HuH-7.5 (cell line): ENCODE measurements at regions not wholly inside any gene's neighbourhood (a gene's known extent, or its start where the extent isn't known, plus 50 kb on each side); places are given as distances from the start of the nearest gene placed in this dataset.
A peak's percentile ranks its signal among the peaks of the same experiment; 100 is the strongest.
"Not testable (repeated sequence)": the region's sequence is repeated elsewhere in the genome, so short reads cannot be mapped to it uniquely, and the experiment has no call there.

Experiments used
- DNase-seq: peaks from one replicate; pipeline ENCODE4 v3.0.0; 2011; ENCODE audit warnings: low spot score

- DNase-seq = no peak
These were observed 94.0 kb upstream of the UMPS start for GRCh38 chr3:124636101-124636862.

DNA sequence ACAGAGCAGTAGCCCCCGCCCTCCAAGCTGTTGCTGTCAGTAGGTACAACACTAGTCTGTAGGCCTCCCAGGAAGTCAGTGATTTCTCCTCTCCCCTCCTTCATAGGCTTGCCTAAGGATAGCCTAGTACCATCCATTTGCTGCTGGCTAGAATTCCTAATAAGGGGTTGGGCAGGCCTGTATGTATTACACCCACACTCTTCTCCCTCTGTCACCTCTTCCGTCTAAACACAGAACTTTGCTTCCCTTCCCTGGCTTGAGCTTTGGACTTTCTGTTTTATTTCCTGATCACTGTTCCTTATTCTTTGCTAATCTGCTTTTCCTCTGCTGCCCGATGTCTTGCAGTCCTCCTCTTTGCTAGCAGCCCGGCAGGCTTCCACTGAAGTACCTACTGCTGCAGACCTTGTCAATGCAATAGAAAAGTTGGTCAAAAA, 93.4 kb upstream of the UMPS start:
- no peak for DNase-seq

- DNase-seq = no peak
These were observed 90.6 kb upstream of the UMPS start for GRCh38 chr3:124639406-124640237.

DNA sequence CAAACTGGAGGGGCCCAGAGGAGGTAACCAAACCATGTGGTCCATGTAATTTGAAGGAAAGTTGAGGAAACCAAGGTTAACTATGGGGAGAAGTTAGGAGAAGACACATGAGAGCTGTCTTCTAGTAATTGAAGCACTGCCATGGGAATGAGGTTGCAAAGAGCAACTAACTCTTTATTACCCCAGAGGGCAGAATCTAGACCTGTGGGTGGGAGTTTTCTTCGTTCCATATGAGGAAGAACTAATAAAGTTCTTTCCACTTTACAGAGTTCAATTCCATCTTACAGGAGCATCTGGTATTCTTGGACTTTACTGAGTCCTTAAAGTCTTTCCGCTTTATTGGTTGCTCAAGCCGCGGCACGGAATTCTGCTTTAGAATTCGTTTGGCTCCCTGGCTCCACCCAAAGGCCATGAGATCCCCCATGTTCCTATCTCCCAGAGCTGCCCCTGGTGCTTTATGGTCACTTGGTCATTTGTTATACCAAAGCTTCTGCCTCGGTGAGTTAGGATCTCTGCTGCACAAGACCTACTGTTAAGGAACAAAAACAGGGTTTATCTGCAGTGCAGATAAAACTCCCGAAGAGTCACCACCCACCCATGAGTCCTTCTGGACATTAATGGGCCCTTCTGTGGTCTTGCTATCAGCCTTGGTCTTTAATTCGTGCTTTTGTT, 89.5 kb upstream of the UMPS start:
- DNase-seq = no peak

GRCh38 chr3:124643453-124643852, 86.8 kb upstream of the UMPS start:
- no peak for DNase-seq

DNA sequence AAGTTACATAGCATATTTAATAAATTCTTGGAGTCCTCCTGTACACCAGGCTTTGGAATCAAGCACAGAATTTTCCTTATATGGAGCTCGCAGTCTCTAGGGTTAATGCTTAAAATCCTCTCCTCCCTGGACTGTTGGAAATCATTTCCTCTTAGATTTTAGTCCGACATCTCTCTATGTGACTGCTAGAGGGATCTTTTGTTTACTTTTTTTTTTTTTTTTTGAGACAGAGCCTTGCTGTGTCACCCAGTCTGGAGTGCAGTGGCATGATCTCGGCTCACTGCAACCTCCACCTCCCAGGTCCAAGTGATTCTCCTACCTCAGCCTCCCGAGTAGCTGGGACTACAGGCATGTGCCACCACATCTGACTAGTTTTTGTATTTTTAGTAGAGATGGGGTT, 84.1 kb upstream of the UMPS start:
- DNase-seq = not testable (repeated sequence)

DNA sequence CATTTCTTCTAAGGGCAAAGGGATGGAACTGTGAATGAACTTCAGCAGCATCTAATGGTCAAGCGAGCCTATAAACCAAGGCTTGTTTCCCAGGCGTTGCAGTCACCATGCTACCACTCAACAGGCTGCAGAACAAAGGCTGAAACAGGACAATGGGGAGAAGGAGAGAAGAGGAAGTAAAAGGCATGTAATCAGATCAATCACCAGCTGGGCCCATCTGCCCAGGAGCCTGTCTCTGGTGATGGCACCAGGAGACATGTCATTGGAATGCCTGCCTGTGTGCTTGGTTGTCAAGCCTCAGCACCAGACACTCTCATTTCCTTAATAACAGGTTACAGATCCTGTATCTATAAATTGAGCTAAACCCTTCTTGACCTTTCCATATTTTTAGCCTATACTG, 81.7 kb upstream of the UMPS start:
- DNase-seq = no peak

- DNase-seq = no peak
These were observed 79.5 kb upstream of the UMPS start for GRCh38 chr3:124650798-124651197.

DNA sequence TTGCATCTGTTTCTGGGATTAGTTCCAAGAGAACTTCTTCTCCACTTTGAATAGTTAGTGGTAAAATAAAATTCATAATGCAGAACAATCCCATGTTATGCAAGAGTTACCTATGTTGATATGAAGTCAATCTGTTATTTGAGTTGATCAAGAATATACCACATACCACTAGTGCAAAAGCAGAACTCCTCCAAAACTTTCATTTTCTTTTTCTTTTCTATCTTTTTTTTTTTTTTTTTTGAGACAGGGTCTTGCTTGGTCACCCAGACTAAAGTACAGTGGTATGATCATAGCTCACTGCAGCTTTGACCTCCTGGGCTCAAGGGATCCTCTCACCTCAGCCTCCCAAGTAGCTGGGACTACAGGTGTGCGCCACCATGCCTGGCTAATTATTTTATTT, 78.8 kb upstream of the UMPS start:
- not testable (repeated sequence) for DNase-seq

DNA sequence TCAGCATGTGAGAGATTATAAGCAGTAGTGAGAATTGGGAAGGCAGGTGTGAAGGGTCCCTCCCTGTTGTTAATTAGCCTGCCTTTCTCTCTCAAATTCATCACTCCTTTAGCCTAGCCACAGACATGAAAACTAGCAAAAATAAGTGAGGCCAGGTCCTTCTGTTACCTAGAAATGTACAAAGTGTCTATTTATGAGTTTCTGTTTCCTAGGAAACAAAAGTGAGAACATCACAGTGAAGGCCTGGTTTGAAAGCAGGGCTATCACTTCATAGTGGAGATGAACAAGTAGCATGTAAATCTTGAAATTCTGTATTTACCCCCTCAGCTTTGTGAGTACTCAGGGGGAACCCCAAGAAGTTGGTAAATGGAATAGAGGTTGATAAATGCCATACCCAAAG, 78.2 kb upstream of the UMPS start:
- no peak for DNase-seq

- DNase-seq = no peak
These were observed 77.0 kb upstream of the UMPS start for GRCh38 chr3:124653071-124653796.

DNA sequence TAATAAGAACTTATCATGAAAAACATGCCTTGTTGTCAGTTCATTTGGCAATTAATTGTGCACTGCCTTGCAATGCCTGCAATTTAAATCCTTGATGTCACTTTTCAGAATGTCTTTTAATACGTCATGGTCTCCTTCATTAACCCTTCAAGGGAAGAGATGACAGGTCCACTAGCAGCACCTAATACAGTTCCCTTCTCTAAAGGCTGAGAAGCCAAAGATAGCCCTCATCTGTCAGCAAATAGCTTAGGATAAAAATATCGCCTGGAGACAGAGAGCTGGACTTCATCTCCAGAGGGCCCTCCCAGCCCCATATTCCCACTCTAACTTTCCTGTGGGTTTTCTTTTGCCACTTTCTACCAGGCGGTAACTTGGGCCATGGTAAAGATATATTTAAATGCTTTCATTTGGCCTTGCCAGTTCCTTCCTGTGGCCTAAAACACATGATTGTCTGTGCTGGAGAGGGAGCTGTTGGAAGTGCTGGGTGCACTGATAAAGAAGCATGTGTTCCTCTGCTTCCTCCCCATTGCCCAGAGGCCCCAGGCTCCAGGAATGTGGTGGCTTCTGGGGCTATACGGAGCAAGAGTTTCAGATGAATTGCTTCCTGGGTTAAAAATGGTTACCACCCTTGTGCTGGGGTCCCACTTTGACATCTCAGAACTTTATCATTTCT, 76.3 kb upstream of the UMPS start:
- DNase-seq = no peak

GRCh38 chr3:124654470-124654845, 75.8 kb upstream of the UMPS start:
- peak; percentile 68 for DNase-seq

DNA sequence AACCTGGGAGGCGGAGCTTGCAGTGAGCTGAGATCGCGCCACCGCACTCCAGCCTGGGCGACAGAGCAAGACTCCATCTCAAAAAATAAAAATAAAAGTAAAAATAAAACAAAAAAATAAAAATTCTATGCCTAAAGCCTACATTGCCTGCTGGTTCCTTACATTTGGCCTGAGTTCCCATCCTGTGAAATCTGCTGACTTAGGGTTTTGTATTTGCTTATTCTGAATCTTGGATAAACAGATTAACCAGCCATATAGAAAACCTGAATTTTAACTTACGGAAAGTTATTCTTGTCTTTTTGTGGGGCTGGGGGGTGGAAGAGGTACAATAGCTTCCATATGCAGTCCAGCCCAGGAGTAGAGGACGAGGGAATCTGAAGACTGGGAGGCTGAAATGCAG, 73.7 kb upstream of the UMPS start:
- DNase-seq = no peak

DNA sequence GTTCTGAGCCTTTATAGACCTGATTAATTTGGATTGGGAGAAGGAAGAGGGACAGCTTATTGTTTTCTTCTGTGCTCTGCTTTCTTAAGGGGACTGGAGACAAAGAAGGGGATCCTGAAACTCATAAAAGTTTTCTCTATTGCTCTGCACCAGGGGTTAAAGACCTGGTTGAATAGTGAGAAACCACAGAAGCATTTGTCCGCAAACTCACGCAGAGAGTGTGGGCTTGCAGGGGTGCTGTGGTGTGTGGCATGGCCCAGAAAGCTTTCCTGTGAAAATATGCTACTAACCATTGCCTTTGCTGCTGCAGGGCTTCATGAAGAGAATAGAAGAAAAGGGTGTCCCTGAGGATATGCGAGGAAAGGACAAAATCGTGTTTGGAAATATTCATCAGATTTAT, 73.1 kb upstream of the UMPS start:
- DNase-seq = no peak

- no peak for DNase-seq
These were observed 72.0 kb upstream of the UMPS start for GRCh38 chr3:124658270-124658669.

DNA sequence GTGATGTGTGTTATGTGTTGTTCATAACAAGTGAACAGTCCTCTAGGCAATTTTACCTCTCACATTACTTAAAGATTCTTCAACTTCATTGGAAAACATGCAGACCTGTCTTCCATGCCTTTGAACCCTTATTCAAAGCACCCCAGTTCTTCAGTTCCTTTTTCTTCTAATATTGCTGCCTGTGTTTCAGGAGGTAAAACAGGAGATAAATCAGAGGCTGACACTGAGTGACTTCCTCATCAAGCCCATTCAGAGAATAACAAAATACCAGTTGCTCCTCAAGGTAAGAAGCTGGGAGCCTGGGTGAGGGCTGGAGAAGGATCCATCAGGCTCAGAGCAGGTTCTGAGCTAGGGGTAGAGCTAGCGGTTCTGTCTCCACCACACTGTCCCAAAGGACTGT, 71.1 kb upstream of the UMPS start:
- DNase-seq = no peak

DNA sequence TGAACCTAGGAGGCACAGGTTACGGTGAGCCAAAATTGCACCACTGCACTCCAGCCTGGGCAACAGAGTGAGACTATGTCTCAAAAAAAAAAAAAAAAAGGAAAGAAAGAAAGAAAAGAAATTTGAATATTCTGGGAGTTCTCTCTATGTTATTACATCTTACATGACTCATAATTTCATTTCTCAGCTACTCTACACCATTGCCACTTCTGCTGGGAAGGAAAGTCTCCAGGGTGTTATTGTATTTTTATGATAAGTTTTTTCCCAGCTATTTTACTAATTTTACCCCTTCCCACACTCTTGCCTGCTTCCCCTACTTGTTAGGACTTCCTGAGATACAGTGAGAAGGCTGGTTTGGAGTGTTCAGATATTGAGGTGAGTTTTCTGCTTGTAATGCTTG, 69.7 kb upstream of the UMPS start:
- no peak for DNase-seq

GRCh38 chr3:124663690-124664089, 66.6 kb upstream of the UMPS start:
- no peak for DNase-seq

DNA sequence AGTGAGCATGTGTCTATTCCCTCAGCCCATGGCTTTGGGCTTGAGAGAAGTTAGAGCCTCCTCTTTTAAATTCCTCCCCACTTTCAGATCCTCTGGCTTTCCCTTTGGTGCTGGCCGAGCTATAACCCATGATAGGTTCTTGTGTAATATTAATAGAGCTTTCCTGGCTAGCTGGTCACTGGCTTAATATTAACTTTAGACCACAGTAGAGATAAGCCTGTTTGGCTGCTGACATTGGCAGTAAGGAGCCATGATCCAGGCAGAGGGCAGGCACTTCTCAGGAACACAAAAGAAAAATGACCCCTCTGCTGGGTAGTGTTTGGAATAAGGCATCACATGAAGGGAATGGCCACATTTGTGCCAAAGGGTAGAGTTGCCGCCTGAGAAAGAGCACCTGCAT, 65.4 kb upstream of the UMPS start:
- DNase-seq = peak; percentile 18

DNA sequence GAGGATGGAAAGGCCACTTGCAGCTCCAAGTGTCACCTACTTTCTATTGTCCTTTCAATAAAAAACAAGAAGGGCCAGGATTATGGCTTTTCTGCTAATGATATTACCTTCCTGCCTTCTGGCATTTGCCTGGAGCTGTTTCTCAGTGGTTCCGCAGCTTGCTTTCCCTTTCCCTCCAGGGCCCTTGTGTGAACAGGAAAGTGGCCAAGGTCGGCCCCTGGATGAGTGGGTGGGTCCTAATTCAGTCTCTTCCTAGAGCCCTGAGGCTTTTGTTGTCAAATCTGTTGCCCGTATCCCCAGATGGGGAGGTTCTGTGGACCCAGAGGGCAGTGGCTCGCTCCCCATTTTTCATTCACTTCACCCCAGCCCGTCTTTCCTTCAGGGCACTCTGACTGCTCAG, 64.2 kb upstream of the UMPS start:
- no peak for DNase-seq

- no peak for DNase-seq
These were observed 60.8 kb upstream of the UMPS start for GRCh38 chr3:124669470-124669869.
